IMR-90 (cell line): ENCODE measurements at regions not wholly inside any gene's neighbourhood (a gene's known extent, or its start where the extent isn't known, plus 50 kb on each side); places are given as distances from the start of the nearest gene placed in this dataset.

Source experiments
- ATAC-seq: fragments of 200-7000 bp; cut with Tn5 transposase; 2 replicates; pipeline ENCODE4 v1.9.1; 2020; ENCODE audit warnings: low read depth, mild to moderate bottlenecking, moderate library complexity
- BruUV-seq: library from RNA; stranded (reverse); fragments of 400-500 nt; replicated peaks from 2 replicates; lab custom pipeline; 2021; lab: Mats Ljungman, UMichigan
- CTCF ChIA-PET: fragments of 300-600 bp; formaldehyde crosslinking; extraction: SDS; loops from one replicate; lab custom pipeline; 2021; ENCODE audit warnings: antibody characterized with exemption; lab: Yijun Ruan, JAX
- POLR2A ChIA-PET: fragments of 300-600 bp; sonication (Branson Sonifier 250); formaldehyde crosslinking; loops from one replicate; lab custom pipeline; 2022; ENCODE audit warnings: antibody characterized with exemption; ENCODE audit not compliant: unreplicated experiment; lab: Charles Lee
- DNase-seq: peaks from one replicate; pipeline ENCODE4 v3.0.0; 2013
- H2AFZ ChIP-seq: replicated peaks from 2 replicates; pipeline ENCODE3; 2013; ENCODE audit warnings: low read length, mild to moderate bottlenecking; ENCODE audit not compliant: poor library complexity
- H2AK5ac ChIP-seq: 2 replicates; pipeline ENCODE4 v1.6.1; 2013; ENCODE audit warnings: low read depth, low read length, inconsistent platforms
- H2AK9ac ChIP-seq: replicated peaks from 2 replicates; pipeline ENCODE3; 2013; ENCODE audit warnings: mild to moderate bottlenecking, low read depth, low read length, moderate library complexity; ENCODE audit not compliant: poor library complexity
- H2BK120ac ChIP-seq: 2 replicates; pipeline ENCODE4 v1.6.1; 2013; ENCODE audit warnings: low read depth, low read length, inconsistent platforms
- H2BK15ac ChIP-seq: 3 replicates; pipeline ENCODE4 v1.6.1; 2013; ENCODE audit warnings: low read depth, low read length, inconsistent platforms
- H2BK20ac ChIP-seq: 2 replicates; pipeline ENCODE4 v1.6.1; 2013; ENCODE audit warnings: low read depth, mild to moderate bottlenecking, inconsistent platforms, low read length, moderate library complexity
- H2BK5ac ChIP-seq: 2 replicates; pipeline ENCODE4 v1.6.1; 2013; ENCODE audit warnings: mild to moderate bottlenecking, low read depth, low read length, inconsistent platforms; ENCODE audit not compliant: poor library complexity, severe bottlenecking
- H3K14ac ChIP-seq: replicated peaks from 2 replicates; pipeline ENCODE4 v1.6.1; 2013; ENCODE audit warnings: low read depth, low read length, inconsistent platforms
- H3K18ac ChIP-seq: 2 replicates; pipeline ENCODE4 v1.6.1; 2013; ENCODE audit warnings: low read depth, low read length, control low read depth
- H3K23ac ChIP-seq: 2 replicates; pipeline ENCODE4 v1.6.1; 2013; ENCODE audit warnings: low read depth, low read length, inconsistent platforms
- H3K27ac ChIP-seq: 2 replicates; pipeline ENCODE4 v1.5.1; 2013; ENCODE audit warnings: mild to moderate bottlenecking, control low read depth, low read length; ENCODE audit not compliant: insufficient read depth
- H3K27me3 ChIP-seq: 2 replicates; pipeline ENCODE4 v1.6.1; 2013; ENCODE audit warnings: low read length; ENCODE audit not compliant: control insufficient read depth, insufficient read depth
- H3K36me3 ChIP-seq: 2 replicates; pipeline ENCODE4 v1.6.1; 2013; ENCODE audit warnings: low read length, mixed read lengths; ENCODE audit not compliant: control insufficient read depth, insufficient read depth
- H3K4ac ChIP-seq: 2 replicates; pipeline ENCODE4 v1.6.1; 2013; ENCODE audit warnings: low read depth, low read length, inconsistent platforms
- H3K4me1 ChIP-seq: 2 replicates; pipeline ENCODE4 v1.6.1; 2013; ENCODE audit warnings: low read length, mixed read lengths; ENCODE audit not compliant: control insufficient read depth, insufficient read depth
- H3K4me2 ChIP-seq: 2 replicates; pipeline ENCODE4 v1.6.1; 2013; ENCODE audit warnings: low read depth, mild to moderate bottlenecking, control low read depth, low read length, moderate library complexity
- H3K4me3 ChIP-seq: 2 replicates; pipeline ENCODE4 v1.5.1; 2013; ENCODE audit warnings: low read depth, mild to moderate bottlenecking, control low read depth, low read length, moderate library complexity; ENCODE audit not compliant: insufficient read depth
- H3K56ac ChIP-seq: 2 replicates; pipeline ENCODE4 v1.6.1; 2013; ENCODE audit warnings: low read length, inconsistent platforms; ENCODE audit not compliant: insufficient read depth; ENCODE audit errors: extremely low read depth
- H3K79me1 ChIP-seq, 2 experiments: 2 replicates each; pipeline ENCODE4 v1.6.1; 2013; ENCODE audit warnings: low read length in 2 of 2, inconsistent platforms in 1 of 2, low read depth in 1 of 2
- H3K9ac ChIP-seq: 2 replicates; pipeline ENCODE4 v1.6.1; 2013; ENCODE audit warnings: low read depth, low read length, control low read depth
- H3K9me1 ChIP-seq: 2 replicates; pipeline ENCODE4 v1.6.1; 2013; ENCODE audit warnings: low read length, inconsistent platforms; ENCODE audit not compliant: insufficient read depth
- H3K9me3 ChIP-seq: 2 replicates; pipeline ENCODE4 v1.6.1; 2013; ENCODE audit warnings: low read length; ENCODE audit not compliant: control insufficient read depth, insufficient read depth
- H4K20me1 ChIP-seq: 2 replicates; pipeline ENCODE4 v1.6.1; 2013; ENCODE audit warnings: low read length, inconsistent platforms; ENCODE audit not compliant: insufficient read depth
- H4K5ac ChIP-seq: 2 replicates; pipeline ENCODE4 v1.6.1; 2013; ENCODE audit warnings: mild to moderate bottlenecking, low read depth, low read length, control low read depth
- H4K8ac ChIP-seq, 2 experiments: 2 replicates each; pipeline ENCODE4 v1.6.1; 2013; ENCODE audit warnings: low read depth in 2 of 2, low read length in 2 of 2, control low read depth in 1 of 2, inconsistent platforms in 1 of 2
- H4K91ac ChIP-seq: 2 replicates; pipeline ENCODE4 v1.6.1; 2013; ENCODE audit warnings: low read depth, low read length, inconsistent platforms; ENCODE audit not compliant: insufficient read depth
- CEBPB ChIP-seq: IDR thresholded peaks from 2 replicates; pipeline ENCODE4 v1.6.1; 2012; ENCODE audit warnings: low read depth, low read length, improper control_type of control experiment
- MAZ ChIP-seq: IDR thresholded peaks from 2 replicates; pipeline ENCODE4 v1.6.1; 2012; ENCODE audit warnings: low read depth, mild to moderate bottlenecking, low read length, improper control_type of control experiment, moderate library complexity, borderline replicate concordance
- RFX5 ChIP-seq: IDR thresholded peaks from 2 replicates; pipeline ENCODE4 v1.8.0; 2012; ENCODE audit warnings: low read depth, mild to moderate bottlenecking, low read length, moderate library complexity
- SMC3 ChIP-seq: fragments of 150-350 bp; IDR thresholded peaks from 2 replicates; pipeline ENCODE4 v1.6.1; 2016; ENCODE audit warnings: low read depth, mild to moderate bottlenecking, antibody characterized with exemption, low read length, moderate library complexity
- WGBS, 2 experiments: methylation state at CpG; one replicate each; pipeline versions ENCODE4 v1.1.5 to v1.1.7; 2013; ENCODE audit warnings: missing lambda C conversion rate in 2 of 2; ENCODE audit not compliant: insufficient read length in 1 of 2; ENCODE audit errors: extremely low coverage in 2 of 2; 5-methylcytosine and 5-hydroxymethylcytosine counted together
- dilution Hi-C: fragments of 300-500 bp; cut with HindIII; formaldehyde crosslinking; loops from one replicate; pipeline ENCODE4 v1.14.3; 2018; ENCODE audit warnings: low sequenced_read_pairs; ENCODE audit not compliant: unreplicated experiment
- in situ Hi-C: fragments of 300-500 bp; cut with MboI; formaldehyde crosslinking; loops from 3 replicates; pipeline ENCODE4 v1.14.3; 2019; ENCODE audit warnings: low sequenced_read_pairs, inconsistent platforms, mixed read lengths
- intact Hi-C: fragments of 100-400 bp; cut with micrococcal nuclease; formaldehyde crosslinking; loops from 2 replicates; pipeline ENCODE4 v1.10.0; 2022

- no peak overlapping the region for H2BK120ac ChIP-seq
- no peak overlapping the region for H3K56ac ChIP-seq
- H2AK9ac ChIP-seq: no peak overlapping the region
- no peak overlapping the region for H2AFZ ChIP-seq
- H4K91ac ChIP-seq: no peak overlapping the region
- TF ChIP-seq MAZ (no peak), CEBPB (no peak), SMC3 (no peak), RFX5 (no peak)
- no peaks in the 10 kb centered on the region for H4K20me1 ChIP-seq
- dilution Hi-C loops (no loop called here), intact Hi-C loops (no loop called here), in situ Hi-C loops (loop anchor here (5.0 kb wide), 1 partner anchor 48 kb away; no protein-coding TSS in a partner anchor)
- H4K8ac ChIP-seq: no peak overlapping the region
- no peak overlapping the region for H3K14ac ChIP-seq
- H2BK20ac ChIP-seq: no peak overlapping the region
- no peaks in the 10 kb centered on the region for H3K79me1 ChIP-seq
- no peak overlapping the region for H4K5ac ChIP-seq
- H2AK5ac ChIP-seq: no peak overlapping the region
- no peaks in the 10 kb centered on the region; the same call in 1 of the 2 replicates for H3K9me3 ChIP-seq
- DNase-seq (no peak), ATAC-seq (no peak)
- no peaks in the 10 kb centered on the region for H3K9me1 ChIP-seq
- BruUV-seq: no TSS peak
- H3K4me2 ChIP-seq: no peak overlapping the region
- no peak overlapping the region for H3K4me3 ChIP-seq
- no peak overlapping the region for H2BK5ac ChIP-seq
- ChIA-PET POLR2A (no interaction called here), CTCF (no interaction called here)
- H3K18ac ChIP-seq: no peak overlapping the region
- H3K27me3 ChIP-seq: no peaks in the 10 kb centered on the region
- H3K4me1 ChIP-seq: no peaks in the 10 kb centered on the region
- H3K9ac ChIP-seq: no peak overlapping the region
- H2BK15ac ChIP-seq: no peak overlapping the region
- H3K23ac ChIP-seq: no peak overlapping the region
- WGBS, 2 experiments: 0% methylated on average over 1 of the region's 4 CpGs; no CpG with 5 or more reads in 1 of the 2 experiments
- no peaks in the 10 kb centered on the region for H3K36me3 ChIP-seq
- H3K27ac ChIP-seq: no peak overlapping the region
- no peak overlapping the region for H3K4ac ChIP-seq
Observed at GRCh38 chr15:91649831-91650321, 203.6 kb upstream of the SLCO3A1 start.
